NB4 (cell line): ENCODE measurements at regions not wholly inside any gene's neighbourhood (a gene's known extent, or its start where the extent isn't known, plus 50 kb on each side); places are given as distances from the start of the nearest gene placed in this dataset.
"Not testable (repeated sequence)": the region's sequence is repeated elsewhere in the genome, so short reads cannot be mapped to it uniquely, and the experiment has no call there.

Experiments used
- CTCF ChIP-seq: IDR thresholded peaks from one replicate; pipeline ENCODE4 v1.5.1; 2012; ENCODE audit warnings: low read depth, low read length
- MAX ChIP-seq: IDR thresholded peaks from 2 replicates; pipeline ENCODE4 v1.6.1; 2011; ENCODE audit warnings: low read depth, low read length

- not testable (repeated sequence) for TF ChIP-seq CTCF, MAX
These were observed 191.4 kb downstream of the KLRB1 start for GRCh38 chr12:9416346-9416745.
